Nephron (organoid): ENCODE measurements at regions not wholly inside any gene's neighbourhood (a gene's known extent, or its start where the extent isn't known, plus 50 kb on each side); places are given as distances from the start of the nearest gene placed in this dataset.
"Not testable (repeated sequence)": the region's sequence is repeated elsewhere in the genome, so short reads cannot be mapped to it uniquely, and the experiment has no call there.

Source experiments
- H3K27ac Mint-ChIP-seq, 3 experiments: 2 replicates each; pipeline ENCODE4 v1.8.0; 2020; ENCODE audit warnings: mixed read lengths in 3 of 3, mild to moderate bottlenecking in 2 of 3, moderate library complexity in 1 of 3
- H3K27me3 Mint-ChIP-seq: 2 replicates; pipeline ENCODE4 v1.8.0; 2021; ENCODE audit warnings: low read depth, mild to moderate bottlenecking, moderate library complexity, mixed read lengths
- H3K36me3 Mint-ChIP-seq: 2 replicates; pipeline ENCODE4 v1.8.0; 2020; ENCODE audit warnings: low read depth, mixed read lengths
- H3K4me1 Mint-ChIP-seq: 2 replicates; pipeline ENCODE4 v1.8.0; 2020; ENCODE audit warnings: mixed read lengths
- H3K4me3 Mint-ChIP-seq, 3 experiments: 2 replicates each; pipeline ENCODE4 v1.8.0; 2020; ENCODE audit warnings: mild to moderate bottlenecking in 3 of 3, mixed read lengths in 3 of 3, moderate library complexity in 2 of 3
- H3K9me3 Mint-ChIP-seq: 2 replicates; pipeline ENCODE4 v1.8.0; 2020; ENCODE audit warnings: mixed read lengths
- CTCF ChIP-seq, 3 experiments: fragments of 200-600 bp; sonication (generic); IDR thresholded peaks; one replicate each; pipeline ENCODE4 v1.5.0; 2021; ENCODE audit warnings: antibody characterized with exemption in 3 of 3; ENCODE audit not compliant: unreplicated experiment in 3 of 3

GRCh38 chr2:41207578-41207977, 755.7 kb upstream of the SLC8A1 start:
- H3K27ac Mint-ChIP-seq: no peak overlapping the region
- peaks cover 5% of the 10 kb centered on the region for H3K9me3 Mint-ChIP-seq
- peaks cover 6% of the 10 kb centered on the region for H3K4me1 Mint-ChIP-seq
- H3K27me3 Mint-ChIP-seq: no peaks in the 10 kb centered on the region
- H3K4me3 Mint-ChIP-seq: no peak overlapping the region
- TF ChIP-seq CTCF (IDR thresholded peaks at IDR 0.05; ENCODE audit: unreplicated experiment in 3 of 3): no peak
- no peaks in the 10 kb centered on the region for H3K36me3 Mint-ChIP-seq

GRCh38 chr2:41210030-41210429, 758.1 kb upstream of the SLC8A1 start:
- H3K27ac Mint-ChIP-seq, H3K4me1 Mint-ChIP-seq, H3K4me3 Mint-ChIP-seq, H3K9me3 Mint-ChIP-seq, H3K27me3 Mint-ChIP-seq, H3K36me3 Mint-ChIP-seq: not testable (repeated sequence)

GRCh38 chr2:41216978-41217377, 765.1 kb upstream of the SLC8A1 start:
- Mint-ChIP-seq H3K36me3 (no peaks in the 10 kb centered on the region), H3K4me3 (no peak overlapping the region), H3K9me3 (peaks cover 10% of the 10 kb centered on the region), H3K27ac (no peak overlapping the region), H3K4me1 (no peaks in the 10 kb centered on the region), H3K27me3 (no peaks in the 10 kb centered on the region)
- TF ChIP-seq CTCF (IDR thresholded peaks at IDR 0.05; ENCODE audit: unreplicated experiment in 3 of 3): no peak

GRCh38 chr2:41222593-41222992, 770.7 kb upstream of the SLC8A1 start:
- Mint-ChIP-seq H3K4me3 (no peak overlapping the region), H3K27me3 (no peaks in the 10 kb centered on the region), H3K9me3 (peaks cover 28% of the 10 kb centered on the region), H3K4me1 (no peaks in the 10 kb centered on the region), H3K36me3 (no peaks in the 10 kb centered on the region), H3K27ac (no peak overlapping the region)
- TF ChIP-seq CTCF (IDR thresholded peaks at IDR 0.05; ENCODE audit: unreplicated experiment in 3 of 3): no peak

- Mint-ChIP-seq H3K36me3 (no peaks in the 10 kb centered on the region), H3K27ac (no peak overlapping the region), H3K9me3 (peaks cover 37% of the 10 kb centered on the region), H3K27me3 (no peaks in the 10 kb centered on the region), H3K4me3 (no peak overlapping the region), H3K4me1 (no peaks in the 10 kb centered on the region)
- TF ChIP-seq CTCF (IDR thresholded peaks at IDR 0.05; ENCODE audit: unreplicated experiment in 3 of 3): no peak
Observed at GRCh38 chr2:41234093-41234492, 782.2 kb upstream of the SLC8A1 start.

GRCh38 chr2:41241325-41242000, 789.6 kb upstream of the SLC8A1 start:
- H3K36me3 Mint-ChIP-seq: no peaks in the 10 kb centered on the region
- H3K4me3 Mint-ChIP-seq: no peak overlapping the region
- H3K27me3 Mint-ChIP-seq: peaks cover 4% of the 10 kb centered on the region
- H3K27ac Mint-ChIP-seq: no peak overlapping the region
- H3K9me3 Mint-ChIP-seq: peaks cover 7% of the 10 kb centered on the region
- TF ChIP-seq CTCF (IDR thresholded peaks at IDR 0.05; ENCODE audit: unreplicated experiment in 3 of 3): no peak
- no peaks in the 10 kb centered on the region for H3K4me1 Mint-ChIP-seq
